SKM-1 treated with dmso at 0.1 percent for 144 hours (cell line): ENCODE measurements at regions not wholly inside any gene's neighbourhood (a gene's known extent, or its start where the extent isn't known, plus 50 kb on each side); places are given as distances from the start of the nearest gene placed in this dataset.

ENCODE experiments used
- DNase-seq: peaks from one replicate; lab custom pipeline; 2025; ENCODE audit not compliant: unreplicated experiment; lab: John Stamatoyannopoulos, UW

DNA sequence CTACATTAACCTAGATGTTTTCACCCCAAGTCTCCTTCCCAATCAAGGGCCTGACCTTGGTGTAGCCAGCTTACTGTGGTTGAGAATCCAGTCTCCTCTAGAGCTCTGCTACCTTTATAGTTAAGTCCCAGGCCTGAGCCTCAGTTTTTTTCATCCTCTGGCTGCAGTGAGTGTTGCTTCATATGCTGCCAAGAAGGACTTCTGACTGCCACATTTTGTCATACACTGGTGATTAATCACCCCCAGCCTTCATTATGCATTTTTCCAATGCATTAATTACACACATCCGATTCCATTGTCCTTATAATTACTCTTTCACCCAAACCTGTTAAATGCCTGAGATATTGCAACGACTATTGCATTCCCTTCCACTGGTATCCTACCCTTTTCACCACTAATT is 66.3 kb upstream of the FGGY start:
- DNase-seq, result no peak

DNA sequence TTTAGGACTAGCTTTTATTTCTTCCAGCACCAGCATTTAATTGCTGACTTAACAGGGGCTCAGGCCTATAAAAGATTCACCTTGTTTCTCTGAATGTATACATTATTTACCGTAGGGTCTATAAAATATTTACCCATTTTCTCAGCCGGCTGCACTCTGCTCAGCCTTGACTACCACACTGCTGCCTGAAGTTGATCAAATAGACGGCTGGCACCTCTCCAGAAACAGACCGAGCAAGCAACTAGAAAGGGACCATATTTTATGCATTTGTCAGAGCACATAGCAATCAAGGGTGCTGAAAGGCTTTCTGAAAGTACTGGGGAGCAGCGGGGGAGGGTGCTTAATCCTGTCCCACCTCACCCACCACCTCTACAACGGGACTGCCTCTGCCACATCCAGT is 64.7 kb upstream of the FGGY start:
- no peak for DNase-seq

- DNase-seq, result no peak
Measured at GRCh38 chr1:59233444-59233843, 63.5 kb upstream of the FGGY start.

GRCh38 chr1:59236721-59237545 is 60.0 kb upstream of the FGGY start:
- no peak for DNase-seq

GRCh38 chr1:59237900-59238299 is 59.0 kb upstream of the FGGY start:
- no peak for DNase-seq

- no peak for DNase-seq
Measured at GRCh38 chr1:59238333-59238934, 58.5 kb upstream of the FGGY start.

DNA sequence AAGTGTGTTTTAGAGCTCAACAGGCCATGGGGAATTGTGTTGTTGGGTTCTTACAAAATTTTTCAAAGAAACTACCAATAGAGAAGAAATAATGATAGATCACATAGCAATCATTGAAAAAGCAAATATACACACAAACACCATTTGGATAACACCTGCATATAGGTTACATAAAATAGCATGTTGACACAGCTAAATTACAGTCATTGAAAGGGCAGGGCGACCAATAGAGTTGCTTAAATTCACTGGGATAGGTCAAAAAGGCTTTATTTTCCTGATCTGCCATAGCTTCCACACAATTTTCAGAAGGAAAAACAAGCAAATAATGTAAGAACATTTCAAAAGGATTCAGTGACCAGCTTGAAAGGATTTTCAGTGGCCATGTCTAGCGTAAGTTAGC is 57.9 kb upstream of the FGGY start:
- DNase-seq, result no peak

- DNase-seq, result no peak
Measured at GRCh38 chr1:59241909-59242308, 55.0 kb upstream of the FGGY start.

DNA sequence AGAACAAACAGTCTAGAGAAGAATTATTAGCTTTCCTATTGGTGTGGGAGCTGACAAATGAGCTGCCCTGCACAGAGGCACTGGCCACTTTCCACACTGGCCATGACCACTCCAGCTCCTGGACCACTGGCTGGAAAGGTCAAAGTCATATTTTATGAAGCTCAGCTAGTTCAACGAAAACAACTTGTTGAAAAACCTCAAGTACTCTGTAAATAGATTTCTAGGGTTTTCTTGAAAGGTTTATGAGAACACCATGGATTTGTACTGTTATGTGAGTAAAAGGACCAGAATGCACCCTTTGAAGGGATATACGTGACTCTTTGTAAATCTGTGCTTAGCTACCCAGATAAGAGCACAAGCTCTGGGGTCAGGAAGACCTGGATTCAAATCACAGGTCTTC is 54.5 kb upstream of the FGGY start:
- no peak for DNase-seq

DNA sequence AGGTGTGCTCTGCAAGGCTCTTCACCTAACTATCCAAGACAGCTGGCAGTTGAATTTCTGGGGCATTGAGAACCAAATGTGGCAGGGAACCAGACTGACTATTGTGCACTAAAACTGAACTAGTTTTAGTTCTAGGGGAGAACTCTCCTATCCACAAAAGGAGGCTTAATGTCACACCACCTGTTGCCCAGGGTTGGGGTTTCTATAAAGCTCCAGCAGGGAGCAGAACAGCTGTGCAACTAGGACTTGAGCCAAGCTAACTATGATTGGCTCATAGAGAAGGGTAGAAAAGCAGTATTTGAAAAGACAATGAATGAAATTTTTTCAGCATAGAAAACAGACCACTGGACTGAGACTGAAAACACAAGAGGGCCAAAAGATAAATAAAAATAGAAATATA is 53.3 kb upstream of the FGGY start:
- no peak for DNase-seq

GRCh38 chr1:59243978-59244377 is 52.9 kb upstream of the FGGY start:
- DNase-seq, result no peak

DNA sequence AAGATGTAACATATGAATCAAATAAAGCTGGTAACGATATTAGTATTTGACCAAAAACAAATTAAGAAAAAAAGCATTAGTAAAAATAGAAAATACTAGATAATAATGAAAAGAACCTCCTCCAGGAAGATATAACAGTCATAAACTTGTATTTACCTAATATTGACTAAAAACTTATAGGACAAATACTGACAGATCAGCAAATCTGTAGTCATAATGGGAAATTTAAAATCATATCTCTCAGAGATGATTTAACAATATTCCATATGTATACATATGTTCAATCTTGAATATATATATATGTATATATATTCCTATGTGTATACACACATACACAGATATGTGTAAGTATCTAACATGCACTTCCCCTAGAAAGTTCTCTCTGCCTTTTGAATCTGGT is 52.0 kb upstream of the FGGY start:
- DNase-seq, result no peak
